DOHH2 (cell line): ENCODE measurements at regions not wholly inside any gene's neighbourhood (a gene's known extent, or its start where the extent isn't known, plus 50 kb on each side); places are given as distances from the start of the nearest gene placed in this dataset.

Experiments used
- H3F3A ChIP-seq: fragments of 200-600 bp; sonication (generic), shearing (Covaris generic); 2 replicates; pipeline ENCODE4 v1.6.0; 2016; ENCODE audit warnings: antibody characterized with exemption, mild to moderate bottlenecking; ENCODE audit not compliant: control insufficient read depth, insufficient read depth
- H3K27ac ChIP-seq: fragments of 200-600 bp; sonication (generic); 2 replicates; pipeline ENCODE4 v1.5.1; 2014; ENCODE audit warnings: low read depth, mild to moderate bottlenecking, low read length, moderate library complexity
- H3K27me3 ChIP-seq: fragments of 200-600 bp; sonication (generic); 2 replicates; pipeline ENCODE4 v1.6.1; 2014; ENCODE audit warnings: mild to moderate bottlenecking, low read length, mixed read lengths; ENCODE audit not compliant: control insufficient read depth
- H3K36me3 ChIP-seq: fragments of 200-600 bp; sonication (generic); 2 replicates; pipeline ENCODE4 v1.6.1; 2014; ENCODE audit warnings: mild to moderate bottlenecking, low read length, moderate library complexity, mixed read lengths; ENCODE audit not compliant: control insufficient read depth
- H3K4me1 ChIP-seq: fragments of 200-600 bp; sonication (generic); 2 replicates; pipeline ENCODE4 v1.6.1; 2014; ENCODE audit warnings: mild to moderate bottlenecking, low read length, mixed read lengths; ENCODE audit not compliant: control insufficient read depth
- H3K4me2 ChIP-seq: fragments of 200-600 bp; sonication (generic); 2 replicates; pipeline ENCODE4 v1.6.0; 2014; ENCODE audit warnings: mild to moderate bottlenecking, low read length, moderate library complexity
- H3K4me3 ChIP-seq: fragments of 200-600 bp; sonication (generic); 2 replicates; pipeline ENCODE4 v1.5.1; 2014; ENCODE audit warnings: mild to moderate bottlenecking, low read length, mixed read lengths
- H3K79me2 ChIP-seq: fragments of 200-600 bp; sonication (generic); 2 replicates; pipeline ENCODE4 v1.6.1; 2014; ENCODE audit warnings: mild to moderate bottlenecking, low read length, mixed read lengths; ENCODE audit not compliant: control insufficient read depth
- H3K9me2 ChIP-seq: fragments of 200-600 bp; sonication (generic); replicated peaks from 2 replicates; pipeline ENCODE4 v1.6.1; 2014; ENCODE audit warnings: mild to moderate bottlenecking, low read length, mixed read lengths; ENCODE audit not compliant: control insufficient read depth
- H3K9me3 ChIP-seq: fragments of 200-600 bp; sonication (generic); 2 replicates; pipeline ENCODE4 v1.6.1; 2014; ENCODE audit warnings: antibody characterized with exemption, low read length, mixed read lengths; ENCODE audit not compliant: control insufficient read depth, insufficient read depth
- H4K20me1 ChIP-seq: fragments of 200-600 bp; sonication (generic); 2 replicates; pipeline ENCODE4 v1.6.0; 2014; ENCODE audit warnings: low read depth, mild to moderate bottlenecking, antibody characterized with exemption, low read length, moderate library complexity; ENCODE audit not compliant: control insufficient read depth, insufficient read depth
- EZH2phosphoT487 ChIP-seq: fragments of 200-600 bp; sonication (generic); IDR thresholded peaks from 2 replicates; pipeline ENCODE4 v1.6.1; 2017; ENCODE audit warnings: borderline replicate concordance, mild to moderate bottlenecking, antibody characterized with exemption, low read length, moderate library complexity, mixed read lengths
- TF ChIP-seq, protein P1 (sequence below): fragments of 200-600 bp; sonication (generic); IDR thresholded peaks from one replicate; pipeline ENCODE4 v1.5.1; 2014; ENCODE audit warnings: antibody characterized with exemption, mild to moderate bottlenecking, low read depth, low read length; ENCODE audit not compliant: poor library complexity, severe bottlenecking

DNA sequence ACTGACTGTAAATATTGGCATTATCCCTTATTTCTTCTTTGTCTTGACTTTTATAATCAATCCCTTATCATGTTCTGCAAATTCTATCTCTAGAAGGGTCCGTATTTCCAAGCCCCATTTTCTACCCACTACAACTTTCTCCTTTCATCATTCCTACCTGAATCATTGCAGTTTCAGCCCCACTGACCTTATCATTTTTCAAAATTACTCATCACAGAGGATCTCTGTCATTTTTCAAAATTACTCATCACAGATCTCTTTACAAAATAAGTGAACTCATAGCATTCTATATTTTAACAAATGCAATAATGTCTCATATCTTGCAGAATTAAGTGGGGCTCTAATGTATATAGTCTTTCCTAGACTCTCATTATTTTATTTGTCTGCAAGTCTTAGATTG, 256.9 kb upstream of the COX7C start:
- Histone ChIP-seq H3K36me3 (no peaks in the 10 kb centered on the region), H4K20me1 (no peaks in the 10 kb centered on the region), H3K9me2 (no peaks in the 10 kb centered on the region), H3K4me1 (no peaks in the 10 kb centered on the region), H3K4me2 (no peak overlapping the region), H3K27ac (no peak overlapping the region), H3K79me2 (no peaks in the 10 kb centered on the region), H3K4me3 (no peak overlapping the region), H3K9me3 (no peaks in the 10 kb centered on the region), H3F3A (no peaks in the 10 kb centered on the region), H3K27me3 (no peaks in the 10 kb centered on the region)
- TF ChIP-seq, protein P1, sequence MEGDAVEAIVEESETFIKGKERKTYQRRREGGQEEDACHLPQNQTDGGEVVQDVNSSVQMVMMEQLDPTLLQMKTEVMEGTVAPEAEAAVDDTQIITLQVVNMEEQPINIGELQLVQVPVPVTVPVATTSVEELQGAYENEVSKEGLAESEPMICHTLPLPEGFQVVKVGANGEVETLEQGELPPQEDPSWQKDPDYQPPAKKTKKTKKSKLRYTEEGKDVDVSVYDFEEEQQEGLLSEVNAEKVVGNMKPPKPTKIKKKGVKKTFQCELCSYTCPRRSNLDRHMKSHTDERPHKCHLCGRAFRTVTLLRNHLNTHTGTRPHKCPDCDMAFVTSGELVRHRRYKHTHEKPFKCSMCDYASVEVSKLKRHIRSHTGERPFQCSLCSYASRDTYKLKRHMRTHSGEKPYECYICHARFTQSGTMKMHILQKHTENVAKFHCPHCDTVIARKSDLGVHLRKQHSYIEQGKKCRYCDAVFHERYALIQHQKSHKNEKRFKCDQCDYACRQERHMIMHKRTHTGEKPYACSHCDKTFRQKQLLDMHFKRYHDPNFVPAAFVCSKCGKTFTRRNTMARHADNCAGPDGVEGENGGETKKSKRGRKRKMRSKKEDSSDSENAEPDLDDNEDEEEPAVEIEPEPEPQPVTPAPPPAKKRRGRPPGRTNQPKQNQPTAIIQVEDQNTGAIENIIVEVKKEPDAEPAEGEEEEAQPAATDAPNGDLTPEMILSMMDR = no peak
- TF ChIP-seq EZH2phosphoT487 = no peak

DNA sequence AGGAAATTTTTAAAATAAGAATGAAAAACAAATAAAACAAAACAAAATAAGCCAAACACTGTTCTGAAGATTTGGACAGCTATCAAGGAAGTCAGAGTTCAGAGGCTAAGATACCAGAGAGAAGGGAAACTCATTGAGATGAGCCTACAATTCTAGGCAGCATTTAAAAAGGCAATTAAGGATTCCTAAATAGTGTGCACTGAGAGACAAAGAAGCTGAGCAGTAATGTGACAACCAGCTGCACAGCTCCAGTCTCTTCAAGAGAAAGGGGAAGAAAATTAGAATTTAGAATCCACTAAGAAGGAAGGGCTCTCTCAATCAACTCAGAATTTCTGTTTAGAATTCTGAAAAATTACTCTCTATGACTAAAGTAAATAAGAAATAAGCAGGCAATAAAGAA, 246.7 kb upstream of the COX7C start:
- no peaks in the 10 kb centered on the region for H3F3A ChIP-seq
- no peak overlapping the region for H3K27ac ChIP-seq
- H3K9me3 ChIP-seq = no peaks in the 10 kb centered on the region
- no peaks in the 10 kb centered on the region for H3K4me1 ChIP-seq
- TF ChIP-seq, protein P1 = no peak
- TF ChIP-seq EZH2phosphoT487 = no peak
- no peaks in the 10 kb centered on the region for H3K79me2 ChIP-seq
- no peaks in the 10 kb centered on the region for H4K20me1 ChIP-seq
- H3K9me2 ChIP-seq = no peaks in the 10 kb centered on the region
- no peaks in the 10 kb centered on the region for H3K36me3 ChIP-seq
- H3K4me2 ChIP-seq = no peak overlapping the region
- no peaks in the 10 kb centered on the region for H3K27me3 ChIP-seq
- H3K4me3 ChIP-seq = no peak overlapping the region

DNA sequence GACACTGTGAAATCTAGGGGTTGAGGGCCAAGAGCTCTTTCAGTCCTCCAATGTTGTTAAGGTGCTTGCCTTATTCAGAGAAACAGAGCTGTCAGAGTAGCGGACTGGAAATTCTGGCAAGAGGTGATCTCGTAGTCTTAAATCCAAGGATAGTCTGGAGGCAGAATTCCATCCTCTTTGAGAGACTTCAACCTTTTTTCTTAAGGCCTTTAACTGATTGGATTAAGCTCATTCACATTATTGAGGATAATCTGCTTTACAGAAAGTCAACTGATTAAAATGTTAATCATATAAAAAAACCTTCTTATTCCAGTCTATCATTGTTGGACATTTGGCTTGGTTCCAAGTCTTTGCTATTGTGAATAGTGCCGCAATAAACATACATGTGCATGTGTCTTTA, 243.1 kb upstream of the COX7C start:
- Histone ChIP-seq H3K79me2 (no peaks in the 10 kb centered on the region), H3F3A (no peaks in the 10 kb centered on the region), H3K9me2 (no peaks in the 10 kb centered on the region), H3K27ac (no peak overlapping the region), H3K4me3 (no peak overlapping the region), H3K36me3 (no peaks in the 10 kb centered on the region), H4K20me1 (no peaks in the 10 kb centered on the region), H3K4me1 (no peaks in the 10 kb centered on the region), H3K9me3 (no peaks in the 10 kb centered on the region), H3K27me3 (no peaks in the 10 kb centered on the region), H3K4me2 (no peak overlapping the region)
- TF ChIP-seq EZH2phosphoT487 = no peak
- TF ChIP-seq, protein P1 = no peak

DNA sequence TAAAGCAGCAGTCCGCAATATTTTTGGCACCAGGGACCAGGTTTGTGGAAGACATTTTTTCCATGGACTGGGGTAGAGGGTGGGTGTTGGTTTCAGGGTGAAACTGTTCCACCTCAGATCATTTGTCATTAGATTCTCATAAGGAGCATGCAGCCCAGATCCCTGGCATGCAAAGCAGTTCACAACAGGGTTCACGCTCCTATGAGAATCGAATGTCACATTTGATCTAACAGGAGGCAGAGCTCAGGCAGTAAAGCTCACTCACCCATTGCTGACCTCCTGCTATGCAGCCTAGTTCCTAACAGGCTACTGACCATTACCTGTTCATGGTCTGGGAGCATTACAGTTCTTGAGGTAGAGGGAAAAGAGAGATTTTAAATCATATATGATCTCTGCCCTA, 241.5 kb upstream of the COX7C start:
- Histone ChIP-seq H3K36me3 (no peaks in the 10 kb centered on the region), H3K4me3 (no peak overlapping the region), H3F3A (no peaks in the 10 kb centered on the region), H4K20me1 (no peaks in the 10 kb centered on the region), H3K27me3 (no peaks in the 10 kb centered on the region), H3K9me2 (no peaks in the 10 kb centered on the region), H3K27ac (no peak overlapping the region), H3K4me2 (no peak overlapping the region), H3K4me1 (no peaks in the 10 kb centered on the region), H3K79me2 (no peaks in the 10 kb centered on the region), H3K9me3 (no peaks in the 10 kb centered on the region)
- TF ChIP-seq EZH2phosphoT487 = no peak
- TF ChIP-seq, protein P1 = no peak
